Ovary (tissue), 3 donors: ENCODE measurements at regions not wholly inside any gene's neighbourhood (a gene's known extent, or its start where the extent isn't known, plus 50 kb on each side); places are given as distances from the start of the nearest gene placed in this dataset.

ENCODE experiments used
- CTCF ChIP-seq, 3 donors: fragments of 450-650 bp in 2 of 3; fragments of 200-600 bp in 1 of 3; IDR thresholded peaks; one replicate each; pipeline versions ENCODE4 v1.5.1 to v1.8.0; 2016 to 2022; ENCODE audit warnings: antibody characterized with exemption in 3 of 3, mild to moderate bottlenecking in 1 of 3
- EP300 ChIP-seq: sonication (generic); formaldehyde crosslinking; IDR thresholded peaks from one replicate; pipeline ENCODE4 v1.6.1; 2017; ENCODE audit warnings: antibody characterized with exemption
- donor health status: DM: no; HTN: no; CAD: no.

- TF ChIP-seq CTCF (IDR thresholded peaks at IDR 0.05) (no peak), EP300 (no peak)
These were observed 129.4 kb upstream of the TENM3 start for GRCh38 chr4:182113779-182114178.
